Activated CD4-positive, CD25-positive, alpha-beta regulatory T cell treated with anti-CD3 and anti-CD28 coated beads, Interleukin-2, amount 50 U/mL, for 72 hours (primary cell): ENCODE measurements at regions not wholly inside any gene's neighbourhood (a gene's known extent, or its start where the extent isn't known, plus 50 kb on each side); places are given as distances from the start of the nearest gene placed in this dataset.

Experiments used
- DNase-seq: peaks from one replicate; pipeline ENCODE4 v3.0.0; 2021

DNA sequence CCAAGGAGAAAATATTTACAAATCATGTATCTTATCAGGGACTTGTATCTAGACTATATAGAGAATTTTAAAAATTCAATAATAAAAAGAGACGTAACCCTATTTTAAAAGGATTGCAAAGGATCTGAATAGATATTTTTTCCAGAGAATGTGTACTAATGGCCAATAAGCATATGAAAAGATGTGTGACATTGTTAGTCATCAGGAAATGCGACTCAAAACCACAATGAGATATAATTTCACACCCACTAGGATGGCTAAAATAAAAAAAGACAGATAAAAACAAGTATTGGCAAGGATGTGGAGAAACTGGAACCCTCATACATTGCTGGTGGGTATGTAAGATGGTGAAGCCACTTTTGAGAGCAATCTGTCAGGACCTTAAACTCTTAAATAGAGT is 141.9 kb upstream of the BMP4 start:
- no peak for DNase-seq

DNA sequence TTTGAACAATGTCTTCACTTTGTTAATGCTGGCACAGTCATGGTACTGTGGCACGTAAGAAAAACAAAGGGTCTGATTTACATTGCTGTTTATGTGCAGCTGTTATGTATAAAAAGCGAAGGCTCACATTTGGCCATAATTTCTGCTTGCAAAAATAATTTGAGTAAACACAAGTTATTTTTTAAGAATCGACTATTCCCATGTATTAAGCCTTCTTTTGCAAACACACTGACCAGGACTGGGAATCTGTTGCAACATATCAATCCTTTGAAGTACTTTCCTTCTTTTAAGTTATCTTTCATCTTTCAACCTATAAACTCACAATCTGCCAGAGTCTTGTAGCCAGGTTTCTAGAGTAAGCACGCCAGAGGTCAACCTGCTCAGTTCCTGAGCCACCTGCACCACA is 145.4 kb upstream of the BMP4 start:
- no peak for DNase-seq

DNA sequence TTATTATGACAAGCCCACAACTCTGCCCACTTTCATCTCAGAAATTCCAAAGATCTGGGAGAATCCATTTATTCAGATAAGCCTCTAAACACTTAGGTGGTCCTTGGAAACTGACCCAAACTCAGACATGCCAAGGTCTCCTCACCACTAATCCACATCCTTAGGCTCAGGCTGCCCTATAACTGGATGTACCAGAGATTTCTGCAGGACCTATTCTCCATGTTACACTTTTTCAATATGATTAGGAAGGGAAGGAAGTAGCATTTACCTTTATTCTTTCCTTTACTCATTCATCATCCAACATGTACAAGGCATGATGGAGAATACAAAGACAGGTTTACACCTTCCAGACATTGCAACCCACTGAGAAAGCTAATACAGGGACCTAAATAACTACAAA is 145.9 kb upstream of the BMP4 start:
- no peak for DNase-seq

DNA sequence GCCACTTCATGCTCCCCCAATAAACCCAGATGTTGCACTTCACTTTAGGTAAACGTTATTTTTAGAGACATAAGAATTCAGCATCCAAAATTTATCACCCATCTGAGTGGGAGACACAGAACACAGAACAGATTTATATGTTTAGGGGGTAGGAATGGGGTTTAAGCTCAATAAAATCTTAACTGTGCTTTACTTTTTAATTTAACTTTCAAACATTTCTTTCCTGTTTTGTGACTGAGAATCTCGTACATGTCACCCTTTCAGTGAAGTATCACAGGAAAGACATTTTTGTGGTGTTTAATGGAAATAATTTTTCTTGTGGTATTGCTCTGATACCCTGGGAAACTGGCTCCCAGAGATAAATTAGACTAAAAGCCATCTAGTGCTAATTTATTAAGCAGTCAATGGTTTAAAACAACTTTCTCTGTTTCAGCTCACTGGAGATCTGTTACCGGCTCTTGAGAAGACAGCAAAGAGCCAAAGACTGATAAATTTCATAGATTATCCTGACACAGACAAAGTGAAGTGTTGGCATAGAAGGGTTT is 148.0 kb upstream of the BMP4 start:
- no peak for DNase-seq

DNA sequence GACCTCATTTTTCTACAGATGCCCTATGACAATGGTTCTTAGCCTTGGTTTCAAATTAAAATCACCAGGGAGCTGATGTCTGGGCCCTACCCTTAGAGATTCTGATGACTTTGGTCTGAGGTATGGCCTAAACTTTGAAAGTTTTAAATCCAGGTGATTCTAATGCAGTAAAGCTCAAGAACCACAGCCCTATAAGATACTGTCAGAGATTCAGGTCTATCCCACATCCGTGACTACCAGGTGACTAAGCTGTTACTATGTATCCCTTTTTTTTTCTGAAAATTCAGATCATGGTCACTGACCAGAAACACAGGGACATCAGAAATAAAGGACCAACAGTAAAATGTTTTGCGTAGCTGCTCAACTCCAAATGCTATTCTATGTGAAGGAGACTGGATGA is 148.8 kb upstream of the BMP4 start:
- DNase-seq = no peak

DNA sequence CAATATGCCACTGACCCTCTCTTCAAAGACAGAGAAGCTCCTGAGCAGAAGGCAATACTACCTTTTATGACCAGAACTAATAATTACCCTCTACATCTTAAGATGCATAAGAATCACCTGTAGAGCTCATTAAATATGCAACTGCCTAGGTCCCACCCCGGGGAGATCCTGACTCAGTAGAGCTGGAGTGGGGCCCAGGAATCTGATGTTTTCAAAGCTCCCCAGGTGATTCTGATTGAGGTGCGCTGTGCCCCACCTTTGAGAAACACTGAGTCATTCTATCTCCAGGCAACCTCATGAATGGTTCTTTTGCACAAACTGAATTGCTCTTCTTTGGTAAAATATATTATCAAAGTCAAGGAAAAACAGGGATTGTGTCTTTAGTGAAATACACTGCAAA is 149.3 kb upstream of the BMP4 start:
- no peak for DNase-seq

DNA sequence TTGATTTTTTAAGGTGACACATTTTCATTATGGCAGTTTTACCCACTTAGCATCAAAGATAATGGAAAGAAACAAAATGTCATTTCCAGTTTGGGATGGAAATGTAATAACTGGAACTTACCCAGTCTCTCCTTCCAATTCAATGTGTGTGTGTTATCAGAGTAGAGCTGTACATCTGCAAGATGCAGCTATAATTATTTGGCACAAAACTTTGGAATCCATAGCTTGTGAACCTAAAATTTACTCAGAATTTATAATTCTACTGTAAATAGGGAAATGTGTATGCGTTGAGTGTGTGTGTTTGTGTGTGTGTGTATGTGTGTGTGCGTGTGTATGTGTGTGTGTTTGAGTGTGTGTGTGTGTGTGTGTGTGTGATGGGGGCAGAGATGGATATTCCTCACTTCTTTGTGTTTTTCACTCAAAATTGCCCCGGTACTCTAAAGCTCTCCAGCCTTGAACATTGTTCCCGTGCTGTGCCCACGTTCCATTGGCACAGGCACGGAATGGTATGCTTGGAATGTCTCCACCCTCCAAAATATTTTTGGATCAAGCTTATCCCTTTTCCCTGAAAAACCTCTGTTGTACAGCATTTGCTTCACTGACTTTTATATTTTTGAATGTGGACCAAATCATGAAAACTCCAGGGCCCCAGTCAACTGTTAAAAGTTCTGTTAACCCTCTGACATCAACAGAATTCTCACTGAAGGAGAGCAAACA is 150.2 kb upstream of the BMP4 start:
- DNase-seq = no peak

DNA sequence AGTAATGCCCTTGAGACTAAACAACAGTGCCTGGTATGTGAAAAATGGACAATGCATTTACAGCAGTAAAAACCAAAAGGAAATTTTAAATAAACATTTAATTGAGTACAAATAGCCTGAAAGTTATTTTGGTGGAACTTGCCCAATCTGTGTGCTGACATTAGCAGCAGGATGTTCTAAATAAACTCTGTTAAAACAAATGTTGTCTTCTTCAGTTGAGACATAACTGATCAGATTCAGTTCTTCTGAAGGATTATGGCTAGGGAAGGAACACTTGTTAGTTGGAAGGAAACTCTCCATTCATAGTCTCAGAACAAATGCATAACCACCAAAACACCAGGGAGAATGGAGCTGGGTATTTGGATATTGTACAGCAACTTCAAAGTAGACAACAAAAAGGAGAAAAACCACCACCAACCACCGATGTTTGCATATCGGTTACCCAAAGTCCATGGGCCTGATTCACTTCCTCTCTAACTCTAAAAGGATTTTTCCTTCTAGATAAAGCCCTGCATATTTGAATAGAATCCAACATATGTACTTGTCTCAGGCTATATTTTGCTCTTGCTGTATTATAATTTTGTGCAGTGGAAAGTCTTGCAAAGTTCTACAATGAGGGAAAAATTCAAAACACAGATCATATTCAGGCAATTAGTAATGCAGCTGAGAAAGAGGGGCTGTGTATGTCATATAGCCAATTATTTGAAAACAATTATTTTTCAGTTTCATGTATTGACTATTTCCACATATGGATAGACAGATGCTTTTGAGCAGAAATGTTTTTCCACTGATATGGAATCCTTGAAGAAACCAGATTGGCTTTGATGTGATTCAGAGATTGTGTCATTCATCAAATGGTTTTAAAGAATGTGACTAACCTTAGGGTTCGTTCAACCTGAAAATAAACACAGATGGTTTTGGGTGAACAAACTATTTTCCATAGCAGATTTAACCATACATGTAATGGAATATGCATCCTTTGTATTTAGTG is 152.2 kb upstream of the BMP4 start:
- DNase-seq = no peak

DNA sequence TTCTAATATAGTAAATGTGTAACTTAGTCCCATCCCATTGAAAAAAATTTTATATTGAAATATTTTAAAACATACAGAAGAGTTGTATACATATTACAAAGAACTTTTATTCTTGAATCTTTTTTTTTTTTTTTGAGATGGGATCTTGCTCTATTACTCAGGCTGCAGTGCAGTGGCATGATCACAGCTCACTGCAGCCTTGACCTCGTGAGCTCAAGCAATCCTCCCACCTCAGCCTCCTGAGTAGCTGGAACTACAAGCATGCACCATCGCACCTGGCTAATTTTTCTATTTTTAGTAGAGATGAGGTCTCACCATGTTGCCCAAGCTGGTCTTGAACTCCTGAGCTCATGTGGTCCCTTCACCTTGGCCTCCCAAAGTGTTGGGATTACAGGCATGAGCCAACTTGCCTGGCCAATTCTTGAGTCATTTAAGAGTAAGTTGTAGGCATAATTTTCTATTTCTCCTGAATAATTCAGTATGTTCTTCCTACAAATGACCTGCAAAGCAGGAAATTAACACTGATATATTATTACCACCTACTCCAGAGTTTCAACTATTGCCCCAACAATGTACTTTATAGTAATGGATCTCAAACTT is 153.0 kb upstream of the BMP4 start:
- DNase-seq = no peak

DNA sequence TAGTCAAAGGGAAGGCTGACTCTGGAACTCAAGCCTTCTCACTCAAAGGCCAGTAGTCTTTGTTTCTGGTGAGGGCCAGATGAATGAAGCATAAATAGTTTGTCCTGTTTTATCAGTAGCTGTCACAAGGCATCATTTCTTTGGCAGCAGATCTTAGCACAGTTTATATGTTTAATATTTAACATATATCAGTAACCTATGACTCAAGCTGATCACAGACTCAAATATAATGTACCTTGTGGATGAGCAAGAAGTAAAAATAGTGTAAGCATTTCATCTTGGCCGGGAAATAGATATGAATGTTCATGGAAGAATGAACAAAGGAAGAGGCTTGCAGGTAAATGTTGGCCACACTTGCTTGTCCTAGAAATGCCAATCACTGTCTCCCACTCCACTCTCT is 158.3 kb upstream of the BMP4 start:
- DNase-seq = no peak

DNA sequence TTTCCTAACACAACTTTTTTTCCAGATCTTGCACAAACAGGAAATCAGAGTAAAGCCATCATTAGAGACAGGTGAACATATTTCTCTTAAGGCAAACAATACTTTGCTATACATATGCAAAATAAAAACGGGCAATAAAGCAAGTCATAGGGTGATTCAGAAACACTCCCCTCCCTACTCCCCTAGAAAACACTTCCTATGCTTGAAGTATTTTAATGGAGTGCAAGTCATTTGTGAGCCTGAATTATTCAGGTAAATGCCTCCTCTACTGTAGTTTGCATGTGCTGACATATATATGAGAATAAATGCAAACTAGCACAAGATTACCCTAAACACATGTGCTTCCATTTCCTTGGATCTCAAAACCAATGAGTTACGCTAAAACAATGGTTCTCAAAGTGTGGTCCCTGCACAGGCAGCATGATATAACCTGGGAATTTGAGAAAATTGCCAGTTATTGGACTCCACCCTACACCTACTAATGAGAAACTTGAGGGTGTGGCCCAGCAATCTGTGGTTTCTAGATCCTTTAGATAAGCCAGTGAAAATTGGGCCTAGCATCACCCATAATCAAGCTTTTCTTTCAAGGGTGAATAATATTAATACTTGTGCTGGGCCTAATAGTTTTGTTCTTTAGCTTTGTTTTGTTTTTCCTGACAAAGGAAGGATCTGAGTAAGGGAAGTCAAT is 159.7 kb upstream of the BMP4 start:
- no peak for DNase-seq

DNA sequence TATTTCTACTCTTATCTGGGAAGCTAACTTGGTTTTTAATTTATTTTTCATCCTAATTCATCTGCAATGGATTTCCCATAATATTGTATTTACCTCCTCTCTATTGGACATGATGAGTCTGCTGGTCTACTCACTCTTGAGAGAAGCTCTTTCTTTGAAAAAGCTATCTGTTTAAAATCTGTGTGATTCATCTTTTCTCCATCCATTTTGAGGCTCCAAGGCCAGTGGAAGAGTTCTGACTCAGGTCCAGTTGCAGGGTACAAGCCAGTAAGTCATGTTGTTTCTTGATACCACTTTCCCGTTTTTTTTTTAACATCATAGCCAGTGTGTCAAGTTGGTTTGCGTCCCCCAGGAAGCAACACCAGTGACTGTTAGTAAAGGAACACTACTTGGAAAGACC is 160.3 kb upstream of the BMP4 start:
- DNase-seq = no peak

DNA sequence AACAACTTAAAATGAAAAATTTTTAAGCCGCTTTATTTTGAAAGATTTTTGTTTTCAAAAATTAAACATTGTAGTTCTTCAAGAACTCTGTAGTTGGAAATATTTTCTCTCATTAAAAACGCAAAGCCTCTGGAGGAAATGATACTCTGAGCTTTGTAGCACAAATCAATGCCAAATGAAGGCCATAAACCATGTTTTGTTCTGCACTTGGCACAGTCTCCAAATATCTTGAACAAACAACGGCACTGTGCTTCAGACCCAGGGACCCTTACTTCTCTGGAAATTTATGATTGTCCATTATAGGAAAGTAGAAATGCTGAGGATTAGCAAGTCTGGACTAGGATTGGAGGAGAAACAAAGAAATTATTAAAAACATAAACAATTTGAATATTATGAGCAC is 160.8 kb upstream of the BMP4 start:
- DNase-seq = no peak

DNA sequence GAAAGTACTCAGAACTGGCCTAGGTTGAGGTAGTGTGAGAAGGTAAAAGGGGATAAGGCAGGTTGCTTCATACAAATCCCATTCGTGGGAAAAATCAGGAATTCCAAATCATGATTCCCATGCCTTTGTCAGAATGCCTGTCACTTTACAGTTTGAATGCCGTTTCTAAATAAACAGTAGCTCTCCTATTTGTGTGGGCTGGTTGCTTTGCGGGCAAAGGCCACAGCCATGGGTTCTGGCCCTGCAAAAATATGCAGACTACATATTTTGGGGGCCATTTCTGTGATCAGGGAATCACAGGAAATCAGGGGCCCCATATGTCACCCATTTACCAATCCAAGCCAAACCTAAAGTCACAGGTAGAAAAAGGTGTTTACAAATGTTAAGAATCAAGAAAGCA is 161.3 kb upstream of the BMP4 start:
- DNase-seq = no peak

DNA sequence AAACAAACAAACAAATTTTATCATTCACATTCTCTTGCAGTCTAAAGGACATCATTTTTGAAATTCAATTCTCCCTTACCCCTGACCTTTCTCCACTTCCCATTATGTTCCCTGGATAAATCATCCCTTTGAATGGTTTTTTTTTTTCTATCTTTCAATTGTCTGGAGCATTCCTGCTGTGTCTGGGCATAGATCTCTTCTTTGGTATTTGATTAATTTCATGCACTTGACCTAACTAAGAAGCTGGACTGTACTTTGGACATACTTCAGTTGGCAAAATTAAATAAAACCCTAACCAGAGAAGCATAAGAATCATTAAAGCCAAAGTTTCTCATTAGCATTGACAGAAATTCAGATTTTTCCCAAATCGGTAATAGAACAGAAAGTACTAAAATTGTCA is 163.6 kb upstream of the BMP4 start:
- DNase-seq = no peak

DNA sequence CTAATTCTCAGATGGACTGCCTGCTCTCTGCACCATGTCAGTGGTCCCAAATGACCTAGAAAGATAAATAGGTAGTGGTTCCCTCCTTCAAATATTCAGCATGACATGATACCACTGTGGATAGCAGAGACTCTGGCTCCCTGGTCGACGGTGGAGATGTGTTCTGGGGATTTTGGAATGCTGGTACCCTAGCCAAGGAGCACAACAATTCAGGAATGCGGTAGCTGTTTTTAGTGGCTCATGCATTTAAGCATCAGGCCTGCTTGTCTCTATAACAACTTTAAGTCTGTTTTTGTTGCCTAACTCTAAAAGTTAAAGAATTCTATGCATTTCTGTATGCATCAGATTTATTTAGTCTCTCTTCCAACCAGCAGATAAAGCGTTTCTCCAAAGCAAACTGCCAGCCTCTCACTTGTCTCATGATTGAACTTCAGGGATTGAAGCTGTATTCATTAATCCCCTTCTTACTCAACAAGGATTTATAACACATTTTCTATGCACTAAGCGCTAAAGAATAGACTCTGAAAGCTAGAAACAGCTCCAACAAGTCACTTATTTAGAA is 164.9 kb upstream of the BMP4 start:
- no peak for DNase-seq

DNA sequence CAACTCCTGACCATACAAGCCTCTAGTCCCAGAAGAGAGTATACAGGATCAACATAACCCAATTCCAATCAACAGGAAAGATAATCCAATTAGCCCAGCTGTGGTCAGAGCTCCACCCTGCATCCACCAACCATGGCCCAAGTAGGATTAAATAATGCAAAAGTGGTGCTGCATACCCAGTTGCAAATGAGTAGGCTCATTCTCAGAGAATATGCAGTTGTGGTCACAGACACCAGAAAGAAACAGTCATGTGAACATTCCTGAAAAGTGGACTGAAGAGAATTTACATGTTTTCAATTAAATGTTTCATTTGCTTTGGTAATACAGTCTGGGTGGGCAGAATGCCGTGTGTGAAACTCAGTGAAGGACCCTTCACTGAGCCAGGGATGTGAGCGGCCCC is 167.2 kb upstream of the BMP4 start:
- no peak for DNase-seq

DNA sequence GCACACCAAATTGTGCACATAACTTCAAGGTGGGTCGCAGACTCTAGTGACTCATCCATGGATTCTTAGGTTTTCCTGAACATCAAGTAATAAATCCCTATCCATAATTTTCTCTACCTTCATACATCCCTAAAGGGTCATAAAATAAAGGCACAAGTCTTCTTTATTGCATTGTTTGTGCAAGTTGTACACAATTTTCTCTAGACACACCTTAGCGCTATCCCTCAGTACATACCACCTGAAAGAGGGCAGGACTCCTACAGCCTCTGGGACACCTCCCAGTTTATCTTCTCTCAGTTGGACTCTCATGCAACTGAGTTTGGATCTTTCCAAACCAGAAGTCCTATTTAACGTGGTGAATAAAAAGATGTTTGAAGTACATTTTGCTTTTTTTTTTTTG is 168.5 kb upstream of the BMP4 start:
- no peak for DNase-seq

DNA sequence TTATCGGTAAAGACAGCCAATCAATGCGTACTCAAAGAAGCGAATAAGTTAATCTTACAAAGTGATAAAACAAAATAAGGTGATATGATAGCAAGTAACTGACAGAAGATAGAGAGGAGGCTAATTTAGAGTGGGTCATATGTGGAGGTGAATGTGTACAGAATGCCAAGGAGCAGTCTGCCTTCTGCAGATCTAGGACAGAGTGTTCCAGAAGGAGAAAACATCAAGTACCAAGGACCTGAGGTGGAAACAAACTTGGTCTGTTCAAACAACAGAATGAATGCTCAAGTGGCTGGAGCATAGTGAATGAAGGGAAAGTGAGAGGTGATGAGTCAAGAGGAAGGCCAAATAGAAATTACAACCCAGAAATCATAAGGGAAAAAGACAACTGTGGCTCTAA is 170.3 kb upstream of the BMP4 start:
- no peak for DNase-seq

DNA sequence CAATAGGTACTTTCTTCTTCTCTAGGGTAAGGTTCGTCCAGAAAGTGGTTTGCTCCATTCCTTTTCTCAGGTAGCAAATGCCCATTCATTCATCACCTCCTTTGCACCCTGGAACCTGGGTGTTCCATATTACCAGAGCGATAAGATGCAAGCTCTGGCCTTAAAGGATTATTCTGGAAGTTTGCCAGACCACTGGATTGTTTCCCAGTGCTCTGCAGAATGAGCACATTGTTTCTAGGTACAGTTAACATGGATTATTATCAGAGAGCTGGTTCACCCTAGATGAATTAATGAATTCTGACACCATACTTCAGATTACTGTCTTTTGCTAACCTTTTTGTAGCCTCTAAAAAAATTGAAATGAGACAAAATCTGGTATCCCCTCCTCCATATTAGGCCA is 170.9 kb upstream of the BMP4 start:
- no peak for DNase-seq

DNA sequence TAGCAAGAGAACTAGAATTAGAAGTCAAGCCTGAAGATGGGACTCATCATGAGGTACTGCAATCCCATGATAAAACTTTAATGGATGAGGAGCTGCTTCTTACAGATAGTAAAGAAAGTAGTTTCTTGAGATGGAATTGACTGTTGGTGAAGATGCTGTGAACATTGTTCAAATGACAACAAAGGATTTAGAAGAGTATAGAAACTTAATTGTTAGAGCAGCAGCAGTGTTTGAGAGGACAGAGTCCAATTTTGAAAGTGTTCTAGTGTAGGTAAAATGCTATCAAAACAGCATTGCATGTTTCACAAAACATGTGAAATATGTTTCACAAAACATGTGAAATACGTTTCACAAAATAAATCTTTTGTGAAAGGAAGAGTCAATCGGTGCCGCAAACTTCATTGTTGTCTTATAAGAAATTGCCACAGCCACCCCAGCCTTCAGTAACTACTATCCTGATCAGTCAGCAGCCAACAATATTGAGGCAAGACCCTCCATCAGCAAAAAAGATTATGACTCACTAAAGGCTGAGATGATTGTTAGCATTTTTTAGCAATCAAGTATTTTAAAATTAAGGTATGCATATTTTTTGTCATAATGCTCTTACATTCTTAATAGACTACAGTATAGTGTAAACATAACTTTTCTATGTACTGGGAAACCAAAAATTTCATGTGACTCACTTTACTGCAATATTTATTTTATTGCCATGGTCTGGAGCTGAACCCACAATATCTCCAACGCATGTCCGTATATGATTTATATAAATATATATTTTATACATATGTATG is 173.4 kb upstream of the BMP4 start:
- no peak for DNase-seq

DNA sequence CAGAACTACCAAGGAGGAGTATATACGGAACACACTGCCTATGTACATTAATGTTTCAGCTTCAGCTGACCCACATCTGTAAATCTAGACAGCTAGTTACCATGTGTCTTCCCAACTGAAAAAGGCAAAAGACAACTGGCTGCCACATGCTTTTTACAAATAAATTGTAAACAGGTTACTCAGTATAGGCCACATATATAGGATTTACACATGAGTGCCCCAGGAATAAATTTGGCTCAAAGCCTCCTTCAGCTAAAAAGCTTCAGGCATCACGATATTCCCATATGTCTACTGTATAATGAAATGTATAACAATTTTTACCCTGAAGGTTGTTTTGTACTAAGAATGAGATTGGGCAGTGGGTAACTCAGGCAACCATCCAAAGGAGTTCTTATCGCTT is 175.9 kb upstream of the BMP4 start:
- no peak for DNase-seq
